ENCODE measurements at regions not wholly inside any gene's neighbourhood (a gene's known extent, or its start where the extent isn't known, plus 50 kb on each side); places are given as distances from the start of the nearest gene placed in this dataset.
"Not testable (repeated sequence)": the region's sequence is repeated elsewhere in the genome, so short reads cannot be mapped to it uniquely, and the experiment has no call there.

DNA sequence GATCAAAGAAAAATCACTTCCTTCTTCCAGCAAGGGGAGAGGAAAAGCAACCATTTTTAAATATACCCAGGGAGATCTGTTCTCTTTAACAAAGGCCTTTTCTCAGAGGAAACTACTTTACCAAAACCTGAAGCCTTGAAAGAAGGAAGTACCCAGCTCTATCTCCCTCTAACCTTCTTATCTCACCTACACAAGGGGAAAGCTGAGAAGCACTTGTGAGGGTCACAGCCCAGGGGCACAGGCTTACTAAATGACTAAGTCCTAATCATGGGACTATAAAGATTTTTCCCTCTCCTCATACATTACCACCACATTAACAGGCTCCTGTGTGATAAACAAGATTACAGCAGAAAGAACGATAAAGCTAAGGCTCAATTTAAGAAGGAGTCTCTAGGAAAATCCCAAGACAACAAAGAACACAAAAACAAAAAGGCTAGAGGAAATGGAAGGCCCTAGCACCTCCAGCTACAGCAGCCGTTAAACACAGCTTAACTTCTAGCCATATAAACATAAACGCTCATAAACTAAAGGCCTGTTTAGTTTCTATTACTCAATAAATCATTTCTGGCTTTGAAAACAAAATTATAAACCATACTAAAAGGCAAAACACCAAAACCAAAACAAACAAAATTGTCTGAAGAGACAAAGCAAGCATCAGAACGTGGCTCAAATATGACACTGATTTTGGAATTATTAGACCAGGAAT, 284.9 kb upstream of the ECI2 start:
- no peak for DNase-seq (ENCODE audit: low read depth in 2 of 2, low spot score in 1 of 2)

DNA sequence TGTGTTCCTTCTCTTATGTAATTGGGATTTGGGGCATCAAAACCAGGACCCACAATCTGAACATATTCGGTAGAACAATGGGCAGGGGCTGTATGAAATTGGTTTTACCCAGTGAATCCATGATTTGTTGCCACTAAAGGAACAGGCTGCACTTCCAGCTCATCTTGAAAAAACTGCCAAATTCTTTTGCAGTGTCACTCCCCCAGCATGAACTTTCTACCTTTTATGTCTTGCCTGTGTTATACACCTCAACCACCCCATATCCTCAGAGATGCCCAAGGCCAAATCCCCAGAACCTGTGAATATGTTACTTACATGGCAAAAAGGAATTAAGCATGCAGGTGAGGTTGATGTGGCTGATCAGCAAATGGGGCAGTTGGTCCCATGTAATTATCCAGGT, 280.2 kb upstream of the ECI2 start:
- DNase-seq (ENCODE audit: low read depth in 2 of 2, low spot score in 1 of 2): no peak

DNA sequence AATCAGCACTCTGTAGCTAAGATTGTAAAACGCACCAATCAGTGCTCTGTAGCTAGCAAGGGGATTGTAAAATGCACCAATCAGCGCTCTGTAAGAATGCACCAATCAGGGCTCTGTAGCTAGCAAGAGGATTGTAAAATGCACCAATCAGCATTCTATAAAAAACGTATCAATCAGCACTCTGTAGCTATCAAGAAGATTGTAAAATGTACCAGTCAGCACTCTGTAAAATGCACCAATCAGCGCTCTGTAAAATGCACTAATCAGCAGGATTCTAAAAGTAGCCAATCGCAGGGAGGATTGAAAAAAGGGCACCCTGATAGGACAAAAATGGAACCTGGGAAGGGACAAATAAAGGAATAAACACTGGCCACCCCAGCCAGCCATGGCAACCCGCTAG, 278.7 kb upstream of the ECI2 start:
- DNase-seq (ENCODE audit: low read depth in 2 of 2, low spot score in 1 of 2): not testable (repeated sequence)

DNA sequence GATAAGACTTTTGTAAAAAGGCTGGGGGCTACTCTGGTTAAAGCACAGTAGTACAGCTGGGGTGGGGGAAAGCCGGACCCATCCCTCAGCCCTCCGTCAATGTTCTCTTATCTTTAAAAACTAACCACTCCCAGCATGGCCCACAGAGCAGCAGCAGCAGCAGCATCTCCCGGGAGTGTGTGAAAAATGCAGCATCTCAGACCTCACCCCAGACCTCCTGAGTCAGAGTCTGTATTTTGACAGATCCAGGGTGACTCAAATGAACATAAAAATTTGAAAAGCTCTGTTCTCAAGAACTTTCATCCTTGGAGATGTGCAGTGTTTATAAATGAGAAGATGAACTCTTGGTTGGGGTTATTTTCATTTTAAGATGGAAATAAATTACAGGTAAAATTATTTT, 277.7 kb upstream of the ECI2 start:
- DNase-seq (ENCODE audit: low read depth in 2 of 2, low spot score in 1 of 2): no peak

DNA sequence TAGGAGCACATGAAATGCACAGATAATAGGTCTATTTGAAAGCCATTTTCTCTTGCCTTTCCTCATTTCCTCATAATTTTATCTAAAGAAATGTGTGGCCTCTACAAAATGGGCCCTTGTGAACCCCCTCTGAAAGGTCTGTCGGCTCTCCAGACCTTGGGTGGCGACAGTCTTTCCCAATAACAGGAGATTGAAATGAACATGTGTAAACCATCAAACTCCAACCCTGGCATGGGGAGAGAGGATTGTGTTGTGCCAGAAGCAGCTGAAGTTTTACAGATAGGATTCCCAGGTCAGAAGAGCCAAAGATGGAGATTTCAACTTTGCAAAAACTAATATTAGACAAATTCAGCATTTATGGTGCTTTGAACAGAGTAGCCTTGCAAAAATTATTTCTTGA, 277.1 kb upstream of the ECI2 start:
- no peak for DNase-seq (ENCODE audit: low read depth in 2 of 2, low spot score in 1 of 2)

DNA sequence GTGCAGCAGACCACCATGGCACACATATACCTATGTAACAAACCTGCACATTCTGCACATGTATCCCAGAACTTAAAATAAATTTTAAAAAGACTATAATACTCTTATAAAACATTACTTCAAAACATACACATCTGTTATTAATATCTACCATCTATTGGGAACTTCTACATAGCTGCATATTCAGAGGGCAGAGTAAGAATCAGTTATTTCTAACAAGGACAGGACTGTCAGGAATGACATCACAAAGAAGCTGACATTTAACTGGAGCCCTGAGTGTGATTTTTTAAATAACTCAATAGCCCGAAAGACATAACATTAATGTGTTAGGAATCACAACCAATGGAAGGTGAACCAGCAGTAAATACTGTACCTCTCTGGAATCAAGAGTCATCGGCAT, 276.7 kb upstream of the ECI2 start:
- DNase-seq (ENCODE audit: low read depth in 2 of 2, low spot score in 1 of 2): no peak

DNA sequence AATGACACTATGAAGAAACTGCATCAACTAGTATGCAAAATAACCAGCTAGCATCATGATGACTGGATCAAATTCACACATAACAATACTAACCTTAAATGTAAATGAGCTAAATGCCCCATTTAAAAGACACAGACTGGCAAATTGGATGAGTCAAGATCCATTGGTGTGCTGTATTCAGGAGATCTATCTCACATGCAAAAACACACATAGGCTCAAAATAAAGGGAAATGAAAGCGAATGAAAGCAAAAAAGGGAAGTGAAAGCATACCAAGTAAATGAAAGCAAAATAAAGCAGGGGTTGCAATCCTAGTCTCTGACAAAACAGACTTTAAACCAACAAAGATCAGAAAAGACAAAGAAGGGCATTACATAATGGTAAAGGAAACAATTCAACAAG, 272.3 kb upstream of the ECI2 start:
- DNase-seq (ENCODE audit: low read depth in 2 of 2, low spot score in 1 of 2): not testable (repeated sequence)

DNA sequence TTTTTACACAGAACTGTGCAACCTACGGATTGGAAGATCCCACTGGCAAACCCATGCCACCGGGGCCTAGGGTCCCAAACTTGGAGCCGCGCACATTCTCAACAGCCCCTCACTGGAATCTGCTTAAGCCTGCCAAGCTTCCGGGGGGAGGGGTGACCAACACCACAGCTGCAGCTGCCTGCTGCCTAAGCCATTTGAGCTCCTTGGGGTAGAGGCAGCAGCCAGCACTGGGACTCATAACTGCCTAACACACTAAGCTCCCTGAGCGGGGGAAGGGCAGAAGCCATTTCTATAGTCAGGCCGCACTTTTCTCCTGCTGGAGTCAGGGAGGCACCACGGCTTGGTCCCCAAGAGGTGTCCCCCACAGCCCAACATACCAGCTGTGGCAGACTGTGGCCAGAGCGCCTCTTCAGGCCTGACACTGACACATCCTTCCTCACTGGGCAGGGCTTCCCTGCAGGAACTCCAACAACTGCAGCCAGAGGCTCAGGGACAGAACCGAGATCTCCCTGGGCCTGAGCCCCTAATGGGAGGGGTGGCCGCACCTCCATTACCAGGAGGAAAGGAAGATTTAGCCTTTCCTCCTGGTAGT, 270.3 kb upstream of the ECI2 start:
- no peak for DNase-seq (ENCODE audit: low read depth in 2 of 2, low spot score in 1 of 2)

DNA sequence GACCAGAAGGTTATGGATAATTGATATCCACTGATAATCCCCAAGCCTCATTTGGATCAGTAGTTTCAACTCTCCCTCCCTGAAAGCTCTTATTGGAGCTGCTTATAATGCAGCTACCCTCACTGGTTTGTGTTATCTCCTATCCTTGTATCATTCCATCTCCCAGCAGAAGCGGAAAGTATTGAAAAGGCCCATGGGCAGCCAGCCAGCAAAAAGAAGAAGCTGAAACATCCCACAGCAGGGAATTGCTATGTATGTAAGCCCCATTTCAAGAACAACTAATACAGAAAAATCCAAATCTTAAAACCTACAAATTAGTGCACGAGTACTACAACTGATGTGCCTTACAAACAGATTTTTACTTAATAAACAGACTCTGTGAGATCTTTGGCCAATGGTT, 269.0 kb upstream of the ECI2 start:
- DNase-seq (ENCODE audit: low read depth in 2 of 2, low spot score in 1 of 2): no peak

DNA sequence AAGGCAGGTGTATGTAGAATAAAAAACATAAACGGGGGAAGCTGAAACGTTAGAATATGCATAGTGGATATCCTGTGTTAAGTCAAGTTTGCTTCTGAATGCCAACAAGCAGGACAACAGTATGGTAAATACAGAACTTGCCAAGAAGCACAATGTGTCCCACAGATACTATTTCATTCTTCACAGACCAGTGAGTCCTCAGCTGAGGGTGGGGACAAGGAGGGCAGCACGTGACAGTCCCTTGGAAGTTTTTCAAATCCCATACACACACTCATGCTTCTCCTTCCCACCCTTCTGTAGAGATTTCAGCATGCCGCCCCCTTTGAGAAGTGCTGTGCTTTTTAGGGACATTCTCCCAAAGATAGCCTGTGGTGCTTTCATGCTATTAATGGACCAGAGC, 268.5 kb upstream of the ECI2 start:
- no peak for DNase-seq (ENCODE audit: low read depth in 2 of 2, low spot score in 1 of 2)

DNA sequence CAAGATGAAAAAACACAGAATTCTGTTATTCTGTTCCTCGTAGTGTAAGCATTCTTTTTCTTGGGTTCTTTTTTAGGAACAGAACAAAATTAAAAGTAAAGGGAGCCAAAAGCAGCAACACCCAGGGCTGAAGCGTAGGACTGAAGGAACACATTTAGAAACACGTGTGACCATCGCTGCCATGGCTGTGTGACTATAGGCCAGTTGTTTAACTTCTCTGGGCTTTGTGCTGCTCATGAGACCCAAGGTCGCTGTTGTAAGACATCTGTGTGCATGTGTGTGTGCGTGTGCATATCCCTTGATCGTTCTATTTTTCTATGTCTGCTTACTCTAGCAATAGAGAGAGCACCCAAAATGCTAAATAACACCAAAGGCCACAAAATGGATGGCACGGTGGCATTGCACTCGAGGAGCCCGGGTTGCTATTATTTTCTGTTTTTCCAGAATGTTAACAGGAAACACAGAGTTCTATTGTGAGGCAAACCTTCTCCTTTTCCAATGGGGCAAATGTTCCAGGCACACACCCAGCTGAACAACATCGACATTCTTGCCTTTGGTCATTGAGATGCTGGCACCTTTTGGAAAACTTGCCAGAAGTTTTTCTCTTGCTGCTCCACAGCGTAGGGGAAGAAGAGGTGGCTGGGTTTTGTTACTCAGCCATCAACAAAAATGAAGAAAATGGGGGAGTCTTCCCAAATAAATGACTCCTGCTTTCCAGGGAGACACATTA, 267.8 kb upstream of the ECI2 start:
- DNase-seq (ENCODE audit: low read depth in 2 of 2, low spot score in 1 of 2): no peak

DNA sequence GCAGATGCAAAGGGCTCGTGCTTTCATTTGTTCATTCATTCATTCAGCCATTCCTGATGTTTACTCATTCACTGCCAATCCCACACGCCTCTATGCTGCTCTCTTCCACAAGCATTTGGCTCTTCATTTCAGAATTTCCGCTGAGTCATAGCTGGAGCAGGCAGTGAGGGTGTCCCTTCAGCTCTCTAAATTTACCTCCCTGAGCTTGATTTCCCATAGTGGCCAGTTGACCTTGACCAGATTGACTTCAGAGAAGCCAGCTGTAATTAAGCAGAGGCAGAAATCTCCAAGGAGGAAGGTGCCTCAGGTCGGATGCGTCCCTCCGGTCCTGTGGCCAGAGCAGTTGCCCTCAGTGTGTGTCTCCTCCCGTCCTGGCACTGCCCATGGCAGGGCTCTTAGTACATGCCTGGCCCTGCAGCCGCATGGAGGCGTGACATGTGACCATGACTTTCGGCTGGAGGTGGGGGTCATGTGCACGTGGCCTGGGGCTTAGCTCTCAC, 267.2 kb upstream of the ECI2 start:
- no peak for DNase-seq (ENCODE audit: low read depth in 2 of 2, low spot score in 1 of 2)

DNA sequence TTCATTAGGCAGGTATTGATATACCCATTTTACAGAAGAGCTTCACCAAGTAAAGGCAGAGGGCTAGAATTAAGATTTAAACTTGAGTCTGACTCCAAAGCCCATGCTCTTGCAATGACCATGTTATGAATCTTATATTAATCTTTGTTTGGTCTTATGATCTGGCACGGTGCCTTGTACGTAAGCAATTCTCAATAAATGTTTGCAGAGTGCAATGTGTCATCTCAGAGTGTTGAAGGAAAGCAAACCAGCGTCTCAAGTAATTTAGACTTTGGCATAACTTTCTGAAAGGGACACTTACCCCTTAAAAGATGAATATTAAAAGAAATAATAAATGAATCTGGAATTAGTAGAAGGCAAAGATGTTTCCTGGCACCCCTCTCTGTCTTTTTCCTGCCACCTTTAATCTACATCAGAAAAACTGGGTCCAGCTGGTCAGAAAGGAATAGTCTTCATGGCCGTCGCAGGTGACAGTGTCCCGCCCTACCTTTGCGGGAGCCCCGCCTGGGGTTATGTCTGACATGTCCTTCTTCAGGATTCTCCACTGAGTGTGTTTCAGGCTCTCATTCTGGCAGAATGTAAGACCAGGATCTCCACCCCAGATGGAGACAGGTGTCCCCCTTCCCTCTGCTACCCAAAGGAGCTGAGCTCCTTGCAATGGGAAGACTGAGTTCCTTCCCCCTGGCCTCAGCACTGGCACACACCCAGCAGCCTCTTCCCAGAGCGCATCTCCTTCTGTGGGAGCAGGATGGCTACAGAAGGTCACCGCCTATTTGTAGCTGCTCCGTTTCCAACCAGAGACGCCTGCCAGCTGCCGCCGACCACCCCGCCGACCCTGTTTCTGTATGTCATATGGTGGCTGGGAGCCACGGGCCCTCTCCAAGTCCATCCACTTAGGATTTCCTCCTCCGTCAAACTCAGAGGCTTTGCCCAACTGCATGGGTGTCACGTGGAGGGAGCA, 266.3 kb upstream of the ECI2 start:
- DNase-seq (ENCODE audit: low read depth in 2 of 2, low spot score in 1 of 2): no peak

DNA sequence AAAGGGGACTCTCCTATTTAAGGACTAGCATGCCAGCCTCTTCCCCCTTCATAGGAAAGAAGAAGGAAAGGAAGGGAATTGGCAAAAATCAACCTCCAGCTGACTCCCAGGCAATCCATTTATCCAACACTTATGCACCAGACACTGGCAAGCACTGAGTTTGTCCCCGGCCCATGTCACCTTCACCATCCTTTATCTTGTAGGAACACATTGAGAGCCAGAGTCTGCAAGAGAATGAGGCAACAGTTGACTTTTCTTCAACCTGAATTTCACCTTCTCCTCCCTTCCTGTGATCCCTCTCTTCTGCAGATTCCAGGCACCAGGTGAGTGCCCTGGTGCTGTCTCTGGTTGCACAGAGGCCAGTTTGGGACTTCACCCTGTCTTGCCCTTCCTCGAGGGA, 264.3 kb upstream of the ECI2 start:
- DNase-seq (ENCODE audit: low read depth in 2 of 2, low spot score in 1 of 2): no peak

DNA sequence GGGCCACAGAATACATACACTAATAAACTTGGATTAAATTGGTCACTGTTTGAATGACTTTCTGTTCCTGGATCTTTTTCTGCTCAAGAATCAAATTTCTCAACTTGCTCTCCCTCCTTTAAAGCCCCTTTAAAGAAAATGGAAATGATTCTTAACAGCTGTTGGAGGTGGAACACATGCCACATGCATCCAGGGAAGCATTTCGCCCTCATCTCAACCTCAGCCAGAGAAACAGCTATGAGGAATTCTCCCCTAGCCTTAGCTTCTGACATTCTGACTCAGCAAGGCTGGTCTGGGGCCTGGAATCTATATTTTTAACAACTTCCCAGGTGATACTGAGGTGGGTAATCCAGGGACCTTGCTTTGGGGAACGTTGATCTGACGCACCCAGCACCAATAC, 263.4 kb upstream of the ECI2 start:
- DNase-seq (ENCODE audit: low read depth in 2 of 2, low spot score in 1 of 2): no peak

DNA sequence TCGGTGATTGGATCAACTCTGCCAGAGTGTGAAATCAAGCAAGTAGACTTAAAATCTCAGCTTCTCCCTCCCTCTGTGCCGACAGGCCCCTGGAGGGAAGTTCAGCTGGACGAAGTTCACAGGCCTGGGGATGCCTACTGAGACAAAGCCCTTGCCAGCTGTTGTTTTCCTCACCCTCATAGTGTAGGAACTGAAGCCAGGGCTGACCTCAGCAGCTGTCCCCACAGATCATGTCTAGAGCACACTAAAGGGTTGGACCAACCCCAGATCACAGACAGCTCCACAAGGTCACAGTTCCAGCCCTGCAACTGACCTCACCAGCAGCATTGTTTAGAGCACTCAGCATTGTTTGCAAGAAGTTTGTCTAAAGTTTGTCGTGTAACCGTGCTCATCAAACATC, 261.9 kb upstream of the ECI2 start:
- DNase-seq (ENCODE audit: low read depth in 2 of 2, low spot score in 1 of 2): no peak

DNA sequence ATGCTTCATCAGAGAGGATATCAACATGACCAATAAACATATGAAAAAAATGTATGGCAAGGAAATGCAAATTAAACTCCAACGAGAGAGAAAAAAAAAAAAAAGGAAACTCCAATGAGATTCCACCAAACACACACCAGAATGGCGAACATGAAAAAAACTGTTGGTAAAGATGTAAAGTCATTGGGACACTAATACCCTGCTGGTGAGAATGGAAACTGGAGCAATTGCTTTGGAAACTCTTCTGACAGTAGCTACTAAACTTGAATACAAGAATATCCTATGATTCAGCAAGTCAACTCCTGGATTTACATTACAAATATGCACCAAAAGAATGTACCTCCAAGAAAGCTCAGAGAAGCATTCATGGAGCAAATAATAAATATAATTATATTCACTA, 260.7 kb upstream of the ECI2 start:
- DNase-seq (ENCODE audit: low read depth in 2 of 2, low spot score in 1 of 2): no peak

DNA sequence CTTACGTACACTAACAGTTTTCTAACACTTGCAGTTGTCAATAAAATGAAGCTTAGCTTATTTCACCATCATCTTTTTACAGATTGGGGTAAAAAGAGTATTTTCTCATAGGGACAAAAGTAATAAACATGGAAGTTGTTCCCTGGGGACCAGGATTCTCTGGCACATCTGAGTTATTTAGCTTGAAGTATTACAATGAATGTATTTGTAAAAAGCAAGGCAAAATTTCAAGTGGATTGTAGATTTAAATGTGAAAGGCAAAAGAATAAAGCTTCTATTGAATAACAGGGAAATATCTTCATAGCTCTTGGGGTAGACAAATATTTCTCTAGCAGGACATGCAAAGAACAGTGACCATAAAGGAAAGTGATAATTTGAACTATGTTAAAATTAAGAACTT, 260.0 kb upstream of the ECI2 start:
- DNase-seq (ENCODE audit: low read depth in 2 of 2, low spot score in 1 of 2): no peak

DNA sequence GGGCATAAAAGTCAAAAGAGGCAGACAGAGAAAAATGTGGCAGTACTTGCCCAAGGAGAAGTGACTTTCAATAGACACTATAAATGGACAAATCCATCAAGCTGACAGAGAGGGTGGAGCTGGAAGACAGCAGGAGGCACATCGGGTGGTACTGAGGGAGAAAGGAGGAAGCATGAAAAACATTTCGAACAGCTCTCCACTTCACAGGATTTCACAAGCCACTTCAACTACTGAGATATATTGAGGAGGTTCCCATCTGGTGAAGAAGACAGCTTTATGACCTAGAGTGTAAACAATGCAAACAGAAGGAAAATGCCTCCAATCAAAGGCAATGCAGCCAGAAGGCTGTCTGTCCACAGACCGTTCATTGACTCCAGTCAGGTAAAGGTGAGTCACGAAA, 259.4 kb upstream of the ECI2 start:
- DNase-seq (ENCODE audit: low read depth in 2 of 2, low spot score in 1 of 2): no peak

DNA sequence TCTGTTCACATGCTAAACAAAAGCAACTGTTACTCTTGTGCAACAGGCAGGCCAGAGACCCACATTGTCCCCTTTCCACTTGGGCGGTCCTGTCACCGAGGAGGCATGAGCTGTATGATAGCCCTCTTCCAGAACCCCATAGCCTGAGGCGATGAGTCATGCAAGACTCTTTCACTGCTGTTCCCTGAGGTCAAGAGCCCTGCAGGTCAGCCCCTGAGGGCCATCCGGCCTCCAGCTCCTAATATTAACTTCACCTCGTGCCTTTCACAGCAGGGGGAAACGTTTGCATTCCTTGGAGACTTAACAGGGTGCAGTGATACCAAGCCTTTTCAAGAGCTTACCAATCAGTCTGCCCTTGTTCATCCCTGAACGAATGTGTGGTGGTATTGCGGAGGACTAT, 253.3 kb upstream of the ECI2 start:
- no peak for DNase-seq (ENCODE audit: low read depth in 2 of 2, low spot score in 1 of 2)

DNA sequence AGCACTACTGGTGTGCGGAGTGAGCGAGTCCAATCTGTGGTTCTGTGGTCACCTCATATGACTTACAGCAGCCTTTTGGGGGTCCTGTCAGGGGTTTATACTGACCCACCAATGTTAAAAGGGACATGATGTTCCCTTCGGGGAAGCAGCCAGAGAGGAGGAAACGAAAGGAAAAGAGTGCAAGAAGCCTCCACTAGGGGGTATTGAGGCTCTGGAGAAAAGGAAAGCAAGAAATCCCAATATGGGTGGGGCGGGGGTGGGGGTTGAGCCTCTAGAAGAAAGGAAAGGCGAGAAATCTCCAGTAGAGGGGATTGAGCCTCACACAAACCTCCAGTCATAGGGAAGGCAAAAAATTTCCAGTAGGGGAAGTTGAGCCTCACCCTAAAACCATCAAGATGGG, 249.3 kb upstream of the ECI2 start:
- DNase-seq (ENCODE audit: low read depth in 2 of 2, low spot score in 1 of 2): no peak
